H9 (cell line): ENCODE measurements at regions not wholly inside any gene's neighbourhood (a gene's known extent, or its start where the extent isn't known, plus 50 kb on each side); places are given as distances from the start of the nearest gene placed in this dataset.

ENCODE experiments used
- DNase-seq: peaks from one replicate; pipeline ENCODE4 v3.0.0-alpha.2; 2017
- H2AFZ ChIP-seq: one replicate; pipeline ENCODE4 v1.6.1; 2013; ENCODE audit warnings: mild to moderate bottlenecking, low read length, control low read depth, moderate library complexity
- H2AK5ac ChIP-seq: 2 replicates; pipeline ENCODE4 v1.6.1; 2013; ENCODE audit warnings: low read length, control low read depth, mixed read lengths; ENCODE audit not compliant: insufficient read length
- H2BK120ac ChIP-seq: one replicate; pipeline ENCODE4 v1.6.1; 2013; ENCODE audit warnings: low read depth, mild to moderate bottlenecking, low read length, control low read depth, inconsistent platforms; ENCODE audit not compliant: poor library complexity, severe bottlenecking
- H2BK12ac ChIP-seq: 2 replicates; pipeline ENCODE4 v1.6.1; 2013; ENCODE audit warnings: low read length, control low read depth, mixed read lengths, low read depth; ENCODE audit not compliant: insufficient read length
- H2BK15ac ChIP-seq: 2 replicates; pipeline ENCODE4 v1.6.1; 2013; ENCODE audit warnings: low read depth, low read length, control low read depth
- H2BK20ac ChIP-seq: one replicate; pipeline ENCODE4 v1.6.1; 2013; ENCODE audit warnings: low read depth, mild to moderate bottlenecking, low read length, control low read depth, inconsistent platforms; ENCODE audit not compliant: poor library complexity, severe bottlenecking
- H2BK5ac ChIP-seq: 2 replicates; pipeline ENCODE4 v1.6.1; 2013; ENCODE audit warnings: low read length, control low read depth, mixed read lengths; ENCODE audit not compliant: insufficient read length
- H3K14ac ChIP-seq: 2 replicates; pipeline ENCODE4 v1.6.1; 2013; ENCODE audit warnings: low read length, control low read depth; ENCODE audit not compliant: insufficient read depth
- H3K18ac ChIP-seq: 2 replicates; pipeline ENCODE4 v1.6.1; 2013; ENCODE audit warnings: low read depth, mild to moderate bottlenecking, mixed read lengths, low read length, control low read depth; ENCODE audit not compliant: insufficient read length
- H3K23ac ChIP-seq: 2 replicates; pipeline ENCODE4 v1.6.1; 2013; ENCODE audit warnings: low read length, control low read depth, mixed read lengths, low read depth; ENCODE audit not compliant: insufficient read length
- H3K23me2 ChIP-seq: 2 replicates; pipeline ENCODE4 v1.6.1; 2013; ENCODE audit warnings: low read depth, mild to moderate bottlenecking, mixed read lengths, low read length, control low read depth; ENCODE audit not compliant: insufficient read length, poor library complexity, severe bottlenecking
- H3K27ac ChIP-seq: 2 replicates; pipeline ENCODE4 v1.5.1; 2013; ENCODE audit warnings: low read length, control low read depth, mixed read lengths, low read depth; ENCODE audit not compliant: insufficient read length
- H3K27me3 ChIP-seq: 2 replicates; pipeline ENCODE4 v1.6.1; 2013; ENCODE audit warnings: low read length, control low read depth, inconsistent platforms; ENCODE audit not compliant: insufficient read depth
- H3K4ac ChIP-seq: 2 replicates; pipeline ENCODE4 v1.6.1; 2013; ENCODE audit warnings: low read depth, mild to moderate bottlenecking, control low read depth, inconsistent platforms, low read length, moderate library complexity
- H3K4me1 ChIP-seq: 2 replicates; pipeline ENCODE4 v1.6.1; 2013; ENCODE audit warnings: low read length, control low read depth, inconsistent platforms; ENCODE audit not compliant: insufficient read depth
- H3K4me2 ChIP-seq: 2 replicates; pipeline ENCODE4 v1.6.1; 2013; ENCODE audit warnings: low read length, control low read depth, mixed read lengths; ENCODE audit not compliant: insufficient read length, insufficient read depth
- H3K56ac ChIP-seq: 2 replicates; pipeline ENCODE4 v1.6.1; 2013; ENCODE audit warnings: low read depth, mild to moderate bottlenecking, mixed read lengths, low read length, control low read depth; ENCODE audit not compliant: insufficient read length
- H3K79me1 ChIP-seq: 2 replicates; pipeline ENCODE4 v1.6.1; 2013; ENCODE audit warnings: low read depth, mild to moderate bottlenecking, moderate library complexity, low read length, control low read depth, inconsistent platforms; ENCODE audit not compliant: insufficient read depth, poor library complexity, severe bottlenecking
- H3K79me2 ChIP-seq: 2 replicates; pipeline ENCODE4 v1.6.1; 2013; ENCODE audit warnings: low read length, control low read depth, inconsistent platforms; ENCODE audit not compliant: insufficient read depth
- H3K9ac ChIP-seq: 2 replicates; pipeline ENCODE4 v1.6.1; 2013; ENCODE audit warnings: low read length, control low read depth, mixed read lengths; ENCODE audit not compliant: insufficient read length; ENCODE audit errors: extremely low read depth
- H3K9me3 ChIP-seq: one replicate; pipeline ENCODE4 v1.6.1; 2013; ENCODE audit warnings: low read depth, low read length, inconsistent platforms; ENCODE audit not compliant: control insufficient read depth
- H3T11ph ChIP-seq: one replicate; pipeline ENCODE4 v1.6.1; 2013; ENCODE audit warnings: mild to moderate bottlenecking, low read length, control low read depth, inconsistent platforms
- H4K20me1 ChIP-seq: one replicate; pipeline ENCODE4 v1.6.1; 2013; ENCODE audit not compliant: control insufficient read depth, insufficient read length, insufficient read depth
- H4K5ac ChIP-seq: 2 replicates; pipeline ENCODE4 v1.6.1; 2013; ENCODE audit warnings: low read depth, mild to moderate bottlenecking, mixed read lengths, low read length, control low read depth; ENCODE audit not compliant: insufficient read length
- H4K8ac ChIP-seq: replicated peaks from 2 replicates; pipeline ENCODE4 v1.6.1; 2013; ENCODE audit warnings: low read length, control low read depth, mixed read lengths, low read depth; ENCODE audit not compliant: insufficient read length
- H4K91ac ChIP-seq: 2 replicates; pipeline ENCODE4 v1.6.1; 2013; ENCODE audit warnings: low read depth, mild to moderate bottlenecking, moderate library complexity, mixed read lengths, low read length, control low read depth; ENCODE audit not compliant: insufficient read length
- H3K27ac Mint-ChIP-seq, 3 experiments: 2 replicates in 2 of 3; 3 replicates in 1 of 3; pipeline ENCODE4 v1.8.0; 2020 to 2021; ENCODE audit warnings: mixed read lengths in 3 of 3, mild to moderate bottlenecking in 1 of 3, moderate library complexity in 1 of 3
- H3K27me3 Mint-ChIP-seq: 2 replicates; pipeline ENCODE4 v1.8.0; 2021; ENCODE audit warnings: low read depth, mild to moderate bottlenecking, moderate library complexity, mixed read lengths
- H3K36me3 Mint-ChIP-seq, 3 experiments: 2 replicates in 2 of 3; 3 replicates in 1 of 3; pipeline ENCODE4 v1.8.0; 2020 to 2021; ENCODE audit warnings: low read depth in 3 of 3, mixed read lengths in 3 of 3; ENCODE audit not compliant: insufficient read depth in 1 of 3
- H3K4me1 Mint-ChIP-seq, 2 experiments: 2 replicates each; pipeline ENCODE4 v1.8.0; 2020; ENCODE audit warnings: mixed read lengths in 2 of 2
- H3K4me3 Mint-ChIP-seq, 2 experiments: 2 replicates in 1 of 2; 3 replicates in 1 of 2; pipeline ENCODE4 v1.8.0; 2020 to 2021; ENCODE audit warnings: mild to moderate bottlenecking in 2 of 2, mixed read lengths in 2 of 2, moderate library complexity in 1 of 2
- H3K9me3 Mint-ChIP-seq, 2 experiments: 2 replicates in 1 of 2; 3 replicates in 1 of 2; pipeline ENCODE4 v1.8.0; 2020; ENCODE audit warnings: mild to moderate bottlenecking in 2 of 2, mixed read lengths in 2 of 2, moderate library complexity in 1 of 2
- WGBS: extraction: QIAGEN DNeasy Blood & Tissue Kit; methylation state at CpG from one replicate; pipeline ENCODE4 v1.1.7; 2013; ENCODE audit warnings: missing lambda C conversion rate, low lambda C conversion rate, mixed read lengths; ENCODE audit not compliant: insufficient read length; ENCODE audit errors: extremely low coverage; 5-methylcytosine and 5-hydroxymethylcytosine counted together
- TF ChIP-seq, protein P1 (sequence below): fragments of 200-600 bp; sonication (generic); conservative IDR thresholded peaks from 3 replicates; pipeline ENCODE4 v1.8.0; 2021; ENCODE audit warnings: antibody characterized with exemption, mild to moderate bottlenecking

DNA sequence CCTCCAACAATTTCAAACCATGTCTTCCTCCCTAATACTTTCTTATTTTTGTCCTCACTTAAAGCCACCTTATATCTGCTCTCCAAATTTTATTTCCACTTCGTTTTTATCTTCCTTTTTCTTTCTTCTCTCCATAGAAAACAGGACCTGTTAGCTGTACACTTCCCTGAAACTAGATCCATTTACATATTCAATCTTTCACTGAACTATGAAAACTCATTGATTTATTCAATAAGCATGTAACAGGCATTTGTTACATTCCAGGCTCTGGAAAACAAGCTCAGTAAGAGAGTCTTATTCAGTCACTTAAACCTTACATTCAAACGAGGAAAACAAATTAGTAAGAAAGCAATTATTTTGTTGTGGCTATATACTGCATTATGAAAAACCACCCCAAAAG lies 1225.3 kb downstream of the SUCLG1 start:
- no peak for DNase-seq
- Histone ChIP-seq H3K79me2 (no peaks in the 10 kb centered on the region), H3K27ac (no peak overlapping the region), H2BK120ac (no peak overlapping the region), H3K27me3 (no peaks in the 10 kb centered on the region), H3K79me1 (no peaks in the 10 kb centered on the region), H2BK5ac (no peak overlapping the region), H3K18ac (no peak overlapping the region), H3K4me2 (no peak overlapping the region), H2AK5ac (no peak overlapping the region), H3K9ac (no peak overlapping the region), H4K8ac (no peak overlapping the region), H4K91ac (no peak overlapping the region), H2BK12ac (no peak overlapping the region), H3K23ac (no peak overlapping the region), H2BK20ac (no peak overlapping the region), H3K4me1 (no peaks in the 10 kb centered on the region), H3K56ac (no peak overlapping the region), H3K14ac (no peak overlapping the region), H3K9me3 (no peaks in the 10 kb centered on the region), H4K20me1 (no peaks in the 10 kb centered on the region), H4K5ac (no peak overlapping the region), H2BK15ac (no peak overlapping the region), H3T11ph (no peak overlapping the region), H3K4ac (no peak overlapping the region), H3K23me2 (no peaks in the 10 kb centered on the region), H2AFZ (no peak overlapping the region)
- Mint-ChIP-seq H3K36me3 (no peaks in the 10 kb centered on the region), H3K9me3 (no peaks in the 10 kb centered on the region), H3K27me3 (no peaks in the 10 kb centered on the region), H3K4me3 (no peak overlapping the region), H3K4me1 (peaks cover 13 to 18% of the 10 kb centered on the region in 2 experiments), H3K27ac (peak overlapping the region in 2 of 3 experiments; percentile 36 to 67; a peak in 2 of 7 replicates)
- TF ChIP-seq, protein P1, sequence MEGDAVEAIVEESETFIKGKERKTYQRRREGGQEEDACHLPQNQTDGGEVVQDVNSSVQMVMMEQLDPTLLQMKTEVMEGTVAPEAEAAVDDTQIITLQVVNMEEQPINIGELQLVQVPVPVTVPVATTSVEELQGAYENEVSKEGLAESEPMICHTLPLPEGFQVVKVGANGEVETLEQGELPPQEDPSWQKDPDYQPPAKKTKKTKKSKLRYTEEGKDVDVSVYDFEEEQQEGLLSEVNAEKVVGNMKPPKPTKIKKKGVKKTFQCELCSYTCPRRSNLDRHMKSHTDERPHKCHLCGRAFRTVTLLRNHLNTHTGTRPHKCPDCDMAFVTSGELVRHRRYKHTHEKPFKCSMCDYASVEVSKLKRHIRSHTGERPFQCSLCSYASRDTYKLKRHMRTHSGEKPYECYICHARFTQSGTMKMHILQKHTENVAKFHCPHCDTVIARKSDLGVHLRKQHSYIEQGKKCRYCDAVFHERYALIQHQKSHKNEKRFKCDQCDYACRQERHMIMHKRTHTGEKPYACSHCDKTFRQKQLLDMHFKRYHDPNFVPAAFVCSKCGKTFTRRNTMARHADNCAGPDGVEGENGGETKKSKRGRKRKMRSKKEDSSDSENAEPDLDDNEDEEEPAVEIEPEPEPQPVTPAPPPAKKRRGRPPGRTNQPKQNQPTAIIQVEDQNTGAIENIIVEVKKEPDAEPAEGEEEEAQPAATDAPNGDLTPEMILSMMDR, result no peak
- WGBS, result 100% methylated on average over 1 of the region's 2 CpGs
